Activated CD8-positive, alpha-beta memory T cell treated with anti-CD3 and anti-CD28 coated beads, Interleukin-2, amount 10 ng/mL, durations not matched to agents 7 days and 5 days (primary cell): ENCODE measurements at regions not wholly inside any gene's neighbourhood (a gene's known extent, or its start where the extent isn't known, plus 50 kb on each side); places are given as distances from the start of the nearest gene placed in this dataset.
"Not testable (repeated sequence)": the region's sequence is repeated elsewhere in the genome, so short reads cannot be mapped to it uniquely, and the experiment has no call there.

Source experiments
- ATAC-seq: fragments of 150-1000 bp; cut with Tn5 transposase; one replicate; pipeline ENCODE4 v1.10.0; 2021; ENCODE audit warnings: moderate library complexity
- CTCF ChIA-PET: fragments of 350-600 bp; sonication (Branson Sonifier 250); formaldehyde crosslinking; loops from one replicate; lab custom pipeline; 2021; ENCODE audit warnings: antibody characterized with exemption; lab: Charles Lee
- DNase-seq: peaks from one replicate; pipeline ENCODE4 v3.0.0-alpha.2; 2020
- H3K27ac Mint-ChIP-seq: one replicate; pipeline ENCODE4 v1.8.0; 2021; ENCODE audit warnings: mild to moderate bottlenecking, mixed read lengths
- H3K27me3 Mint-ChIP-seq: one replicate; pipeline ENCODE4 v1.8.0; 2021; ENCODE audit warnings: mixed read lengths
- H3K36me3 Mint-ChIP-seq: one replicate; pipeline ENCODE4 v1.8.0; 2021; ENCODE audit warnings: mild to moderate bottlenecking, mixed read lengths
- H3K4me1 Mint-ChIP-seq: one replicate; pipeline ENCODE4 v1.8.0; 2021; ENCODE audit warnings: mixed read lengths
- H3K4me3 Mint-ChIP-seq: one replicate; pipeline ENCODE4 v1.8.0; 2021; ENCODE audit warnings: mild to moderate bottlenecking, moderate library complexity, mixed read lengths
- H3K9me3 Mint-ChIP-seq: one replicate; pipeline ENCODE4 v1.8.0; 2022; ENCODE audit warnings: low read depth, mixed read lengths

DNA sequence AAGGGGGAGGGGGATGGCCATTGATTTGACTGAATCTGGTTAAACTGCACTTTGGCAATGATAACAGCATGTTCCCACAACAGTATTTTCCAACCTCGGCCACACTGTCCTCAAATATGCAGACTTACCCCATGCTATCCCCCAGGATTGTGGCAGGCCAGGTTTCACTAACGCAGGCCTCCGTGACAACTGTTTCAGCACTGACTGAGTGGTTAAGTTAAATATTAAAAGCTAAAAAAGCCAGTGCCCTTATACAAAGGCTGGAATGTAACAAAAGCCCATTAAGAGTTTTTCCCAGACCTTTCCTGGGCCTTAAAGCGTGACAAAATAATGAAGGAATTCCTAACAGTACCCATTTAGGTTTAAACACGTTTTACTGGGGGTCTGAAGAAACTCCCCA lies 202.9 kb downstream of the USP25 start:
- CTCF ChIA-PET, result no interaction called here
- Mint-ChIP-seq H3K9me3 (no peaks in the 10 kb centered on the region), H3K36me3 (no peaks in the 10 kb centered on the region), H3K27me3 (no peaks in the 10 kb centered on the region), H3K4me1 (no peaks in the 10 kb centered on the region), H3K27ac (no peak overlapping the region), H3K4me3 (no peak overlapping the region)
- DNase-seq, result no peak
- no peak for ATAC-seq

DNA sequence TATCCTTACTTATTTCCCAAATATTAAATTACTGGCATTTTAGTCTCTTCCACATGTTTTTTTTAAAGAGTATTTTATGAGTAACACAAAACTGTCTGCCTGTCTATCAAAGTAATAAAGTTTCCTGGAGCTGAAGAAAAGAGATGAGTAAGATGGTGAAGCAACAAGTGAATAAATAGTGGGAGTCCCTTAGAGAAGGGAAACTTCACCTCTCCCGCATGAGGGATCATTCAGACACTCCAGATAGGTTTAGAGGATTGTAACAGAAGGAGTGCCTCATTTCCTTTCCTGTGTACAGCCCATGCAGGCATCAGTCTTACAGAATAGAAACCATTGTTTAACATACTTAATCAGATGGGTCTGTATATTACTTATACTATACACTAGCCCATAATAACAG lies 205.7 kb downstream of the USP25 start:
- Mint-ChIP-seq H3K4me1 (no peaks in the 10 kb centered on the region), H3K36me3 (no peaks in the 10 kb centered on the region), H3K27ac (no peak overlapping the region), H3K27me3 (no peaks in the 10 kb centered on the region), H3K4me3 (no peak overlapping the region), H3K9me3 (no peaks in the 10 kb centered on the region)
- no peak for ATAC-seq
- CTCF ChIA-PET, result no interaction called here
- no peak for DNase-seq

DNA sequence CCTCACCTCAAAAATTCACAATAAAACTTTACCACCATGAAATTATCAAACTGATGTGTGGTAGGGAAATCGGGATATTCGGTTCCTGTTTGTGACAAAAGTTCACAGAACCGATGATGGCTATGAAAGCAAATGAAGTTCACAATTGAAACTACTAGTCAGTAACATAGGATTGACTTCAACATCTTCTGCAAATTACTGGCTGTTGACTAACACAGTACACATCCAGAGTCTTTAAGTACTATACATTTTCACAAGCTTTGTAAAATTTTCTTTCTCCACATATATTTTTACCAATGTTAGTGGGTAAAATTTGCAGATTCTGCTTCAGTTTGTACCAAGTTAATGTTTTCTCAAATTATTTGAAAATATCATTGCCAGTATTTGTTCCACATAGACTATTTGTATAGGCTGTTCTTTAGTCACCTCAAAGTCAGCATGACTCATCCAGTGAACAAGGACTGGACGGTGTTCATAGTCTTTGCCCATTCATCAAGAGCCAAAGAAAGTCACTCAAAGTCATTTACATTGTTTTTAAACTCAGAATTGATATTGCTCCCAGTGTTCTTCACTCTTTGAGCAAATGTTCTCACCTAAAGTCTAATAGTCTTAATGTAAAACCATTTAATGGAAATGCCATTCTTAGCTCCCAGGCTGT lies 213.4 kb downstream of the USP25 start:
- DNase-seq, result no peak
- H3K4me3 Mint-ChIP-seq, result no peak overlapping the region
- H3K27ac Mint-ChIP-seq, result no peak overlapping the region
- H3K36me3 Mint-ChIP-seq, result no peaks in the 10 kb centered on the region
- H3K27me3 Mint-ChIP-seq, result peaks cover 4% of the 10 kb centered on the region
- H3K9me3 Mint-ChIP-seq, result no peaks in the 10 kb centered on the region
- ATAC-seq, result no peak
- no peaks in the 10 kb centered on the region for H3K4me1 Mint-ChIP-seq
- CTCF ChIA-PET, result no interaction called here

GRCh38 chr21:15947677-15948076 lies 217.9 kb downstream of the USP25 start:
- peaks cover 7% of the 10 kb centered on the region for H3K9me3 Mint-ChIP-seq
- no peaks in the 10 kb centered on the region for H3K4me1 Mint-ChIP-seq
- H3K27me3 Mint-ChIP-seq, result peaks cover 7% of the 10 kb centered on the region
- peaks cover 2% of the 10 kb centered on the region for H3K36me3 Mint-ChIP-seq
- ATAC-seq, result no peak
- CTCF ChIA-PET, result no interaction called here
- H3K27ac Mint-ChIP-seq, result no peak overlapping the region
- H3K4me3 Mint-ChIP-seq, result no peak overlapping the region
- DNase-seq, result no peak

DNA sequence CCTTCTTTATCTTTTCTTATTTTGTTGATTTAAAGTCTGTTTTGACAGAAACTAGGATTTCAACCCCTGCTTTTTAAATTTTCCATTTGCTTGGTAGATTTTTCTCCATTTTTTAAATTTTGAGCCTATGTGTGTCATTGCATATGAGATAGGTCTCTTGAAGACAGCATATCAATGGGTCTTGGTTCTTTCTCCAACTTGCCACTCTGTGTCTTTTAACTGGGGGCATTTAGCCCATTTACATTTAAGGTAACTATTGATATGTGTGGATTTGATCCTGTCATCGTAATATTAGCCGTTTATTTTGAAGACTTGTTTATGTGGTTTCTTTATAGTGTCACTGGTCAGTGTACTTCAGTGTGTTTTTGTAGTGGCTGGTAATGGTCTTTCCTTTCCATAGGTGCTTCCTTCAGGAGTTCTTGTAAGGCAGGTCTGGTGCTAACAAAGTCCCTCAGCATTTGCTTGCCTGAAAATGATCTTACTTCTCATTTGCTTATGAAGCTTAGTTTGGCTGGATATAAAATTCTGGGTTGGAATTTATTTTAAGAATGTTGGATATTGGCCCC lies 223.9 kb downstream of the USP25 start:
- Mint-ChIP-seq H3K36me3 (peaks cover 2% of the 10 kb centered on the region), H3K4me3 (no peak overlapping the region), H3K4me1 (no peaks in the 10 kb centered on the region), H3K9me3 (peaks cover 21% of the 10 kb centered on the region), H3K27me3 (peaks cover 3% of the 10 kb centered on the region), H3K27ac (no peak overlapping the region)
- CTCF ChIA-PET, result no interaction called here
- ATAC-seq (no peak), DNase-seq (no peak)

- Mint-ChIP-seq H3K9me3 (no peaks in the 10 kb centered on the region), H3K27ac (no peak overlapping the region), H3K36me3 (no peaks in the 10 kb centered on the region), H3K4me1 (no peaks in the 10 kb centered on the region), H3K27me3 (no peaks in the 10 kb centered on the region), H3K4me3 (no peak overlapping the region)
- no peak for ATAC-seq
- CTCF ChIA-PET, result interaction anchor here (0.8 kb wide), 1 partner anchor 14 kb away, joined by 3 read pairs; no protein-coding TSS in a partner anchor
- DNase-seq, result no peak
Measured at GRCh38 chr21:15964236-15964855, 234.6 kb downstream of the USP25 start.

DNA sequence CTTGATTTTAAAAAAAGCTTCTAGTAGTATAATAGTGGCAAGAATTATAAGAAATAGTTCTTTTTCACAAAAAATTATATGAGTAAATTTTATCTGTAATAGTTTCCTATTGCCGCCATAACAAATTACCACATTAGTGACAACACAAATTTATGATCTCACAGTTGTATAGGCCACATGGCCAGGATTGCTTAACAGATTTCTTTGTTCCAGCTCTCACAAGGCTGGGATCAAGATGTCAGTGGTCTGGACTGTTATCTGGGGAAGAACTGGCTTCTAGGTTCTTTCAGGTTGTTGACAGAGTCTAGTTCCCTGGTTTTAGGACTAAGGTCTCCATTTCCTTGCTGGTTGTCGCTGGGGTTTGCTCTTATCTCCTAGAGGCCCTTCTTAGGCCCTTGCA lies 236.4 kb downstream of the USP25 start:
- no peaks in the 10 kb centered on the region for H3K9me3 Mint-ChIP-seq
- no peak overlapping the region for H3K4me3 Mint-ChIP-seq
- CTCF ChIA-PET, result no interaction called here
- H3K36me3 Mint-ChIP-seq, result no peaks in the 10 kb centered on the region
- ATAC-seq (no peak), DNase-seq (no peak)
- H3K27ac Mint-ChIP-seq, result no peak overlapping the region
- H3K4me1 Mint-ChIP-seq, result no peaks in the 10 kb centered on the region
- H3K27me3 Mint-ChIP-seq, result peaks cover 5% of the 10 kb centered on the region

DNA sequence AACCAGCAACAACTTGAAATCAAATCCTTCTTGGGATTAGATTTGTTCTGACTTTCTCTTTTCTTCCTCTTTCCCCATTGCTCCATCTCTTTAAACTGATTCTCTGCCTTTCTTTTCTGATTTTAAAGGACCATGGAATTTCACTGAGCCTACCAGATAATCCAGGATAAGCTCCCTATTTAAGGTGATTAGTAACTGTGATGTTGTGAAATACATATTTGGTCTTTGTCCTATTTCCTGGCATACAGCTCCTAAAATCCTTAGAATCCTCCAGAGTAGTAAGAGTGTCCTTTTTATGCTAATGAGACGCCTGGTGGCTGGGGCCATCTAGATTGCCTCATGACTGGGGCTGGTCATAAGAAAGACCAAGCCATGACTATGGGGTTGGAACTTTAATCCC lies 236.9 kb downstream of the USP25 start:
- CTCF ChIA-PET, result no interaction called here
- no peaks in the 10 kb centered on the region for H3K4me1 Mint-ChIP-seq
- DNase-seq (no peak), ATAC-seq (no peak)
- no peak overlapping the region for H3K27ac Mint-ChIP-seq
- H3K4me3 Mint-ChIP-seq, result no peak overlapping the region
- no peaks in the 10 kb centered on the region for H3K36me3 Mint-ChIP-seq
- H3K9me3 Mint-ChIP-seq, result no peaks in the 10 kb centered on the region
- peaks cover 5% of the 10 kb centered on the region for H3K27me3 Mint-ChIP-seq

DNA sequence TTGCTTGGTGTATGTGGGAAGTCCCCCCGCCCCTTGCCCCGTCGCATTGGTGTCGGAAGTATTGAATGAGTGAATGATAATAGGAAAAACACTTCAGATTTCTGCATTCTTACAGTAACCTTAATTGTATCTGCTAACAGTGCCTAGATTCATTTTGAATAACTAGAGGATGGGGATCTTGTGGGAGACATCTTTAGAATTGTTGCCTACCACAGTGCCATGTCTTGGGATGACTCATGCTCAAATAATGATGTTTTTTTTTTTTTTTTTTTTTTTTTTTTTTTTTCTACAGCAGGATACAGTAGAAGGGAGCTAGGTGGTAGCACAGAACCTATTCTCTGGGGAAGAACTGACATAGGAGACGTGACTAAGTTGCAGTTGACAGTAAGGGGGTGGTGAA lies 237.9 kb downstream of the USP25 start:
- no peaks in the 10 kb centered on the region for H3K9me3 Mint-ChIP-seq
- no peak overlapping the region for H3K27ac Mint-ChIP-seq
- H3K4me3 Mint-ChIP-seq, result no peak overlapping the region
- ATAC-seq, result no peak
- no peaks in the 10 kb centered on the region for H3K36me3 Mint-ChIP-seq
- CTCF ChIA-PET, result no interaction called here
- H3K27me3 Mint-ChIP-seq, result peaks cover 5% of the 10 kb centered on the region
- H3K4me1 Mint-ChIP-seq, result no peaks in the 10 kb centered on the region
- DNase-seq, result no peak

DNA sequence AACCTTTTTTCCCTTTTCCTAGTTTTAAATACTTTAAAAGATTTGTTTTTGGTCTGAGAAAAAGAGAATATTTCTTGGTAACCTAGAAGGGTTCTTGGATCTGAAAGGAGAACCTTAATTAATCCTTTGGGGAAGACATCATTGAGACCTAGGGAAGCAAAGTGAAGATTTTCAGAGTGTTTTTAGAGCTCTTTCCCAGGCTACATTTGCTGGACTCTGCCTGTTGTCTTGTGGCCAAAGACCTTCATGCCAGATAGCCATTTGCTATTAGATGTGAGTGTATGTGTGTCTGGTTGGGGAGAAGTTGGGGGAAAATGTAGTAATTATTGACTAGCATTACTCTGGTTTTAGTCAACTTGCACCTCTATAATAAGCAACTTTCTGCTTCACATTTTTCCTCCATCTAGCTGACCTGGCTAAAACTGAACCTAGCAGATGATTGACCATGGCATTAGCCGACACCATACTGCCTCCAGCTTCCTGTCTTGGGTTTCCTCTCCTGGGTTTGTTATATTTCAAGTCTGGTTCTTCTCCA lies 239.1 kb downstream of the USP25 start:
- CTCF ChIA-PET, result no interaction called here

GRCh38 chr21:15976807-15977206 lies 247.0 kb downstream of the USP25 start:
- Mint-ChIP-seq H3K4me3 (no peak overlapping the region), H3K27ac (no peak overlapping the region), H3K9me3 (no peaks in the 10 kb centered on the region), H3K36me3 (no peaks in the 10 kb centered on the region), H3K4me1 (no peaks in the 10 kb centered on the region), H3K27me3 (no peaks in the 10 kb centered on the region)
- DNase-seq, result no peak
- CTCF ChIA-PET, result no interaction called here
- no peak for ATAC-seq

More for the DNA sequence above, 239.1 kb downstream of the USP25 start:
- ATAC-seq (no peak), DNase-seq (no peak)
- Mint-ChIP-seq H3K9me3 (no peaks in the 10 kb centered on the region), H3K27ac (no peak overlapping the region), H3K4me1 (no peaks in the 10 kb centered on the region), H3K36me3 (no peaks in the 10 kb centered on the region), H3K4me3 (no peak overlapping the region), H3K27me3 (peaks cover 5% of the 10 kb centered on the region)

- ATAC-seq (no peak), DNase-seq (no peak)
- Mint-ChIP-seq H3K4me1 (no peaks in the 10 kb centered on the region), H3K27ac (no peak overlapping the region), H3K9me3 (no peaks in the 10 kb centered on the region), H3K4me3 (no peak overlapping the region), H3K36me3 (no peaks in the 10 kb centered on the region), H3K27me3 (no peaks in the 10 kb centered on the region)
- CTCF ChIA-PET, result interaction anchor here (1.2 kb wide), 1 partner anchor 14 kb away, joined by 3 read pairs; no protein-coding TSS in a partner anchor
Measured at GRCh38 chr21:15978215-15978738, 248.5 kb downstream of the USP25 start.

- H3K27me3 Mint-ChIP-seq, CTCF ChIA-PET, H3K27ac Mint-ChIP-seq, H3K4me1 Mint-ChIP-seq, ATAC-seq, H3K4me3 Mint-ChIP-seq, H3K36me3 Mint-ChIP-seq, DNase-seq, H3K9me3 Mint-ChIP-seq: not testable (repeated sequence)
Measured at GRCh38 chr21:15979493-15979892, 249.7 kb downstream of the USP25 start.

GRCh38 chr21:15986277-15986676 lies 256.5 kb downstream of the USP25 start:
- ATAC-seq (no peak), DNase-seq (no peak)
- Mint-ChIP-seq H3K4me1 (no peaks in the 10 kb centered on the region), H3K27ac (no peak overlapping the region), H3K36me3 (no peaks in the 10 kb centered on the region), H3K27me3 (no peaks in the 10 kb centered on the region), H3K9me3 (no peaks in the 10 kb centered on the region), H3K4me3 (no peak overlapping the region)
- CTCF ChIA-PET, result no interaction called here
